Hematopoietic multipotent progenitor cell treated with erythropoietin and hydrocortisone succinate and interleukin-3 and kit ligand, for 15 days (in vitro differentiated cells): ENCODE measurements at regions not wholly inside any gene's neighbourhood (a gene's known extent, or its start where the extent isn't known, plus 50 kb on each side); places are given as distances from the start of the nearest gene placed in this dataset.
"Not testable (repeated sequence)": the region's sequence is repeated elsewhere in the genome, so short reads cannot be mapped to it uniquely, and the experiment has no call there.

Experiments
- DNase-seq: peaks from one replicate; pipeline ENCODE4 v3.0.0-alpha.2; 2015; ENCODE audit warnings: low spot score

DNA sequence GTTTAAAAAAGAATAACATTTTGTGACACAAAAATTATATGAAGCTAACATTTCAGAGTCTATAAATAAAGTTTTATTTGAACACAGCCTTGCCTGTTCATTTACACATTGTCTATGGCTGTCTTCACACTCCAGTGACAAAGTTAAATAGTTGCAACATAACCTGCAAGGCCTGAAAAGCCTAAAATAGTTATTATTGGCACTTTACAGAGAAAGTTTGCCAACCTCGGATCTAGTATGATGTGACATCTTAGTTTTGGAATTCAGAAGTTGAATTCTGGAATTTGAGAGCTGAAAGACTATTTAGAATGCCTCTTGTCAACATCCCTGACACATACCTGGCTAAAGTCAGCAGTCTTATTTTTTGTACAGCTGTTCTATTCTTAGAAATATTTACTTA lies 68.3 kb downstream of the DYRK2 start:
- no peak for DNase-seq

GRCh38 chr12:67719303-67719702 lies 70.8 kb downstream of the DYRK2 start:
- DNase-seq: not testable (repeated sequence)

DNA sequence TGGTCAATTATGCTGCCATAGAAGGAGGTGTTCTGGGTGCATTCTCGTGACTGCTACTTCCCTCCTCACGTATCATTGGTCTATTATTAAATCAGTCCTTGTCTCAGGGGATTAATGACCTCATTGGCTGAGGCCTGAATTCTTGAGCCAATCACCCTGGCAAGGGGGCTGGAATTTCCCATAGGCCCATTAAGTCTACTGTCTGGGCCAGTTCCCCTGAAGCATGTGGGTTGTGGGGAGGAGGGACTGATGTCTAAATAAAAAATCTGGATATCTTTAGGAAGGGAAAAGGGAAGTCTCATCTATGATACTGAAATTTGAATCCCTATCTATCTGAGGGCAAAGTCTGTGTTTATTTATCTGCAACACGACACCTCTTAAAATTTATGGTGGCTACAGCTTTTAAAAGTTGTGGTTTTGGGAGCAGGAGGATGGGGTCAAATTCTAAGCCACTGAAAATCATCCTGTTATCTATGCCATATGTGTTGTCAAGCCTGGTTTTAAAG lies 71.9 kb downstream of the DYRK2 start:
- DNase-seq: no peak

DNA sequence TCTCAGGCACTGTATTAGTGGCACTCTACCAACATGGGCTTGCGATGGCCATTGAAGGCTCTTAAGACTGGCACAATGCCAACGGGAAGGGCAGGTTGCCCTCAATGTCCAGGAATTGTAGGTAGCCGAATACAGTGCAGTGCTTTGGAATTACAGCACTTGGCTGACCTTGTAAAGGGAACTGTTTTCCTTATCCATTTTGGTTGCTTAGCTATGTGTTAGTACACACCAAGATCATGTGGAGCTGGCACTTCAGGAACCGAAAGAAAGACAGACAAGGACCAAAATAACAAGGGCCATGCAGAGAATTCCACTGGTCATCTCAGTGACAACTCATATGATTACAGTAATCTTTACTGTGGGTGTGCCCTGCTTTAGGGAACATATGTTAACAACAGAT lies 72.7 kb downstream of the DYRK2 start:
- DNase-seq: peak; percentile 4

GRCh38 chr12:67722296-67722695 lies 73.8 kb downstream of the DYRK2 start:
- DNase-seq: no peak

- no peak for DNase-seq
Observed at GRCh38 chr12:67726868-67727267, 78.3 kb downstream of the DYRK2 start.

DNA sequence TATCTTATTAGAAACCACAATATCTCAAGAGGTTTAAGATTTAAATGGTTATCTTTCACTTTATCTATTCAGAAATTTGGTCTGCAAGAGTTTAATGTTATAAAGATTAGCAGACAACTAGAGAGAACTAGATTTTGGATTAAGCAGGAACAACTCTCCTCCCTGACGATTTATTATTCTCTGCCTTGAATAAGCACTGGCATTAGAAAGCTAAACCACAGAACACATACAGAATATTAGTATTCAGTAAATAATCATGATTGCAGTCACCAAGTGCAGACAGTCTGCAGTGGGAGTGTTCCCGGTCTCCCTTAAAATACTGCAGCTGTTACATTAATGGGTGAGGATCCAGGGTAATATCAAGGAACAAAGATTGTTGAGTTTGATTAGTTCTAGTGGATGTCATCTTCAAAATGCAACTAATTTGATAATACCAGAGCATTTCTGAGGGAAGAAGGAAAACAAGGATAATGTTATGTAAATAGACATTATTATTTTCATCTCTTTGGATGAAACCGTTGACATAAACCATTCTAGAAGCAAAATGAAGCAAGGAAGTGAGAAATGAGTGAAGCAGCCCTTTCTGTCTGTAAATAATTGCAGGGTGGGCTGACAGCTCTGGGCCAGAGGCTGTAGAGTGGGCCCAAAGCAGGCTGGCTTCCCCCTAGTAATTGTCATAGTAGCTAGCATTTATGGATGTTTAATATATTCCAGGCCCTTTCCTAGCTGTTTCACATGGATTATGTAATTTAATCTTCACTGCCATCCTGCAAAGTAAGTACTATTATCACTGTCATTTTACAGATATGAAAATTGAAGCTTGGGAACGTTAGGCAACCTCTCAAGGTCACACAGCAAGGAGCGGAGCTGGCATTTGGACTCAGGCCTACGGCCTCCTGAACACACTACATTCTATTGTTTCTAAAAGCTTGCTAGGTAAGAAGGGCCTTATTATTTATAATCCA lies 79.4 kb downstream of the DYRK2 start:
- DNase-seq: no peak

DNA sequence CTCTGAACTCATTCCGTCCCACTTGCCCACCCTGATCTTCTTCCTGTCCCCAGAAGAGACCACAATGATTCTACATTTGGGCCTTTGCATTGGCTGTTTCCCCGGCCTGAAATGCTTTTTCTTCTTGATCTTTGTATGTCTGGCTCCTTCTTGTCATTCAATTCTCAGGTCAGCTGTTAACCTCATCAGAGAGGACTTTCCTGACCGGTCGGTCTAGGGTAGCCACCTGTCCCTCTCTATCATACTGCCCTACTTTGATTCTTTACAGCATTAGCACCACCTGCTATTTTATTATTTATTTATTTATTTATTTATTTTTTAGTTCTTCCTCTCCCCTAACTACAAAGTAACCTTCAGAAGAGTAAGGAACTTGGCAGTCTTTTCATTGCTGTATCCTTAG lies 84.3 kb downstream of the DYRK2 start:
- DNase-seq: no peak

DNA sequence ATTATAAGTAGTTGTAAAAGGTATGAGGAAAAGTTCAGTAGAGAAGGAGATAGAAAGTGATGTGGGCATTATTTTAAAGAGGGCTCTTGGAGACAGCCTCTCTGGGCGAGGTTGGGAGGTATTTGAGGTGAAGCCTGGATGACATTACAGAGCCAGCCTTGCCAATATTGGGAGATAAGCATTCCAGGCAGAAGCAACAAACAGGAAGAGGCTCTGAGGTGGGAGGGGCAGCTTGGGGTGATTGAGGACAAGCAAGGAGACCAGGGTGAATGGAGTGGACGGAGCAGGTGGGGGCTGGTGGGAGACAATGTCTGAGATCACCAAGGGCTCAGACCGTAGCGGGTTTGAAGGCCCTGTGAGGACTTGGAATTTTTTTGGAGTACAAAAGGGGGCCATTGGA lies 87.3 kb downstream of the DYRK2 start:
- no peak for DNase-seq

GRCh38 chr12:67740711-67741110 lies 92.2 kb downstream of the DYRK2 start:
- no peak for DNase-seq

- no peak for DNase-seq
Observed at GRCh38 chr12:67741270-67741669, 92.7 kb downstream of the DYRK2 start.

- no peak for DNase-seq
Observed at GRCh38 chr12:67742461-67742860, 93.9 kb downstream of the DYRK2 start.

DNA sequence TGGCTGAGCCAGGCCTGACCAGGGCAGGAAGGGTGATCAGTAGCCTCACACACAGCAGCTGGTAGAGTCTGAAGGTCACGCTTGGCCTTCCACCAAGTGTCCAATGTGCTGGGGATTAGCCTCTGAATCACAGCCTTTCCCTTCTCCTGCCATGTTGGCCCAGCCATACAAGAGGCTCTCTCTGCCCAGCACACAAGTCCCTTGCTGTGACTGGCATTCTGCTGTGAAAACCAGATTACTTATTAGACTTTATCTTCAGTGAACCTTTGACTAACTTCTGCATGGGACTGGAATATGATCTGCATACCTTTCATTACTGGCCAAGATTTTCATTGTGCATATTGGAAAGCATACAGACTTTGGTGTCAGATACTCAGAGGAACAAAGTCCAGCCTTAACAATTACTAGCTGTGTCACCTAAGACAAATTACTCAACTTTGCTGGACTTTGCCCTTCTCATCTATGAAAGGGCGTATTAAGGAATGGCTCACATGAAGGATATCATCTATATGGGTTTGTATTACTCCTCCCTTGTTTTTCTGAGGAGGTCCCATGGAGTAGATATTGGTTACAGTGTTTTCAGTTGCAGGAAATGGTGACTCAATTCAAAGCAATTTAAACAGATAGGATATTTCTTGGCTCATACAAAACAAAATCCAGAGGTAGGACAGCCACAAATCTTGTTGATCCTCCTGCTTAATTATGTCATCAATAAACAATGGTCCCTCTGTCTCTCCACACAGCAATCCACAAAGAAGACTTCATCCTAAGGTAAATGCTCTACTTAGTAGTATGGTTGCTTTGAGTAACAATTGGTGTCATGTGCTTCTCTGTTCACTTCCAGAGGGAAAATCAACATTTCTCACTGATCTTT lies 99.6 kb downstream of the DYRK2 start:
- DNase-seq: no peak

GRCh38 chr12:67748743-67749040 lies 100.1 kb downstream of the DYRK2 start:
- no peak for DNase-seq

DNA sequence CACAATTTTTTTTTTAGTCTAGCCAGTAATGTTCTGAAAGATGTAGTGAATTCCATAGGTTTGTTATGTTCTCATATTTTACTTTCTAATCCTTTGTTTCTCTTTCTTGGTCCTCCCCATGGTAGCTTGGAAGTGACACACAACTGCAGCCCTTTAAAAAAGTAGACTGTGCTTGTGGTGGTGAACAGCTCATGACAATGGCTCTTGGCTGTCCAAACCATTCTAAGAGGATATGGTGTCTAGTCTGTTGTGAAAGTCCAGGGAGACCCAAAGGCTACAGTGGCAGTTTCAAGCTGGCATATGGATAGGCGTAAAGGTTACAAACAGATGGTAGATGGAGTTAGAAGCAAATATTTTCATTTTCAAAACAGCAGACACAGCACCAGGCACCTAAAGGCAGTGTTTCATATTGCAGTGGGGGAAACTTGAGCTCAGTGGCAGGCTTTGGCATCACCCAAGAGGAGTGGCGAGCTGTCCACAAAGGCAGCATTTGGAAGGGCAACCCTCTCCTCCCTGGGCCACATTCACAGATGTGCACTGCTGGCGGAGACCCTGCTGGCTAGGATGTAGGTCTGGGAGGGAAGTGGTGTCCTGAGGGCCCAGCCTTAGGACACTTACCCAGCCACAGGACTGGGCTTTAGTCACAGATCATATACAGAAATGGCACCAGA lies 102.1 kb downstream of the DYRK2 start:
- DNase-seq: no peak

DNA sequence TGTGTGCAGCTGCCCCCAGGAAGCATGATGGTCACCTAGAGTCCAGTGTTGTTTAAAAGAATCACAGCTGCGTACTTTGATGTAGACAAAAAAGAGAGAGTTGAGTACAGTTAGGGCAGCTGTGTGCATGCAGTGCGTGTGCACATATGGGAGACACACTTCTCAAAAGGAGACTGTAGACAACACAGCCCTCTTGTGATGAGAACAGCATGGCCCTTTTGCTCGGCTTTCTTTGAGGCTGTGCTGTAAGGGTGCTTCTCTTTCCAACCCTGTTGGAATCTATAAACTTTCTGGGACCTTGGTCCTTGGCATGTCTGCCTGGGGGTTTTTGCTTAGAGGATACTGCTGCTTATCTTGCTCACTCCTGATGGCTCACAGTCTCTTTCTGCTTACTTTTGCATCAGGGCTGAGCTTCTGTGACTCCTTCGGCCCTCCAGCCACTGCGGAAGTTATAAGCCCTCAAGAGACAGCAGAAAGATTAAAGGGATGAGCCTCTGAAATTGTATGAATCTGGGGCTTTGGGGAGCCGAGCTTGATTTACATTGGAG lies 102.9 kb downstream of the DYRK2 start:
- DNase-seq: no peak

- DNase-seq: no peak
Observed at GRCh38 chr12:67752226-67752732, 103.7 kb downstream of the DYRK2 start.

DNA sequence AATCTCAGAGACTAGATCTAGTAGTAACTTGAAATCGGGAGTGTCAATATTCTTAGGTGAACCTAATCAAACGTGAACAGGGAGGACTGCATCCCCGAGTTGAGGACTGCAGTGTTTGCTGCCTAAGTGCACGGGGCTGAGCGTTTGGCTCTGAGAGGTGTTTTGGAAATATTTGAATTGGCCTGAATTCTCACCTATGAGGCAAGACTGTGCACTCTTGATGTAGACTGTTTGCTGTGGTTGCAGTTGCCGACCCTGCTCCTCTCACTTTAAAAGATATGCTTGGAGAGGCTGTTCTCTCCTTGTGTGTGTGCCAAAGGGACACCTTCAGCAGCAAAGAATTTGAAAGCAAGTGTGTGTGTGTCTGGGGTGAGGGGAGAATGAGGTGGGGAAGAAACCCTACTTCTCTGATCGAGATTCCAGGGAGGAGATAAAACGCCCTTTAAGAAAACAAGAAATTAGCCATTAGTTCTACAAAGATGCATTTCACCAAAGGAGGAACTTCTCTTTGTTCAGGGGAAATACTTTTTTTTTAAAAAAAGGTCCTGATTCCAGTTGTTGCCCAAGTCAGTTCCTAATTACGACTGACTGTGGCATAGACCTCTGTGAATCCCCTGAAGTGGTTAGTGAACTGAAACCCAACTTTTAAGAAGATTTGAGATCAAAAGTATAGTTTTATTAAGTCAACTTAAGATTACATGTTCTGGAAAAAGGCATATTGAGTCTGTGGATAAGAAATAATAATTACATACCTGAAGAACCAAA lies 106.6 kb downstream of the DYRK2 start:
- DNase-seq: no peak

- DNase-seq: no peak
Observed at GRCh38 chr12:67757651-67758050, 109.1 kb downstream of the DYRK2 start.

DNA sequence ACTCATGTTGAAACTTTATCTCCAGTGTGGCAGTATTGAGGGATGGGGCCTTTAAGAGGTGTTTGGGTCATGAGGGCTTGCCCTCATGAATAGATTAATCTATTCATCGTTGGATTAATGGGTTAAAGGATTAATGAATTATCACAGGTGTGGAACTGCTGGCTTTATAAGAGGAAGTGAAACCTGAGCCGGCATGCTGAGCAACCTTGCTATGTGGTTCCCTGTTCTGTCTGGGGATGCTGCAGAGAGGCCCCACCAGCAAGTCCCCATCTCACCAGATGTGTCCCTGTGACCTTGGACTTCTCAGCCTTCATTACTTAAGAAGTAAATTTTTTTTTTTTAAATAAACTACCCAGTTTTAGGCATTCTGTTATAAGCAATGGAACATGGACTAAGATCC lies 109.6 kb downstream of the DYRK2 start:
- DNase-seq: no peak

DNA sequence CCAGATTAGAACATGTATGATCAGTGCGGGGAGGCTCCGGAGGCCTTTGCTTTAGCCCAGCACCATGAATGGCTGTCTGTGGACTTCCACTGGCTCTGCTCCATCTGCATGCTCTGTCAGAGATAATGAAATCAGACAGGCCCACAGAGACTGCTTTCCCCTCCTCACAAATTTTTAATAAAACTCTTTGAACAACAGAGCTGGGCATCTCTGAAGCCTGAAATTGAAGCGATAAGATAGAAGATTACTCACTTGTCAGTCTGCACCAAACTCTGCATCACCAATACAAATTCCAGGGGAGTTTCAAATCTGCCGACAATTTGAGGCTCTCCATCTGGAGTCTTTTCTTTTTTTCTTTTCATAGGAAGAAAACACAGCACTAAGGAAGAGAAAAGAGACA lies 110.0 kb downstream of the DYRK2 start:
- DNase-seq: no peak
